ENCODE measurements at regions not wholly inside any gene's neighbourhood (a gene's known extent, or its start where the extent isn't known, plus 50 kb on each side); places are given as distances from the start of the nearest gene placed in this dataset.

DNA sequence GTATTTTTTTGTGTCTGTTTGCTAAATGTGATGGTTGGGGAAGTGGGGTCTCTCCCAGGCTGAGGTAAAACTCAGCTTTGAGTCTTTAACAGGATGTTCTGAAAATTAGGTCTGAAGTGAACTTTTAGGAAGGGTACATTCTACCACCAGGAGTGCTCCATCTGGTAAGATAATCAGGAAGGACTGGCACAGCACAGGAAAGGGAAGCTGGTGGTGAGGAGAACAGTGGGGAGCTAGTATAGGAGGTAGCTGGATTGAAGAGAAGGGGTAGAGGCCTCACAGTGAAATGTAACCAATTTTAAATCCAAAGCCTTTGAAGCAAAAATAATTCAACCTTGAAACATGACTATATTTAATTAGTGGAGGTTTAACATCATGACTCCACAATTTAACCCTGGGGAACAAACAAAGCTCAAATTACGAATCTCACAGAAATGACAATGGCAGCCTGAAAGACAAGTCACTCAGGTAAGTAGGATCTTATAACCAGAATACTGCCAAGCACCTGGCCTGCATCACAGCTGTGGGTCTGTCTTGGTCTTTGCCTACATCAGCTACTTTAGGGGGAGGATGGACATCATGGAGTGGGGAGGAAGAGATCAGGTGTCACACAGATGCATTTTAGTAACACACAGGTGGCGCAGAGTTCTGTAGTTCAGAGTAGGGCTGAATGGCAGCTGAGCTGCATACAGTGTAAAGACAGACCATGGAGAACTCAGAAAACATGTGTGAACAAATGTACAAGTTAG is 445.3 kb downstream of the DMRT2 start:
- DNase-seq (ENCODE audit: low spot score): no peak
- intact Hi-C loops (cut with micrococcal nuclease; ENCODE audit: unreplicated experiment): no loop called here
- ChIA-PET CTCF (ENCODE audit: unreplicated experiment) (no interaction called here), POLR2A (no interaction called here)
- H2AFZ ChIP-seq (ENCODE audit: low read length): no peak overlapping the region
- no peaks in the 10 kb centered on the region for H3K9me3 ChIP-seq (ENCODE audit: low read length)
- H3K36me3 ChIP-seq (ENCODE audit: insufficient read depth, low read length): no peaks in the 10 kb centered on the region
- TF ChIP-seq, protein P1, sequence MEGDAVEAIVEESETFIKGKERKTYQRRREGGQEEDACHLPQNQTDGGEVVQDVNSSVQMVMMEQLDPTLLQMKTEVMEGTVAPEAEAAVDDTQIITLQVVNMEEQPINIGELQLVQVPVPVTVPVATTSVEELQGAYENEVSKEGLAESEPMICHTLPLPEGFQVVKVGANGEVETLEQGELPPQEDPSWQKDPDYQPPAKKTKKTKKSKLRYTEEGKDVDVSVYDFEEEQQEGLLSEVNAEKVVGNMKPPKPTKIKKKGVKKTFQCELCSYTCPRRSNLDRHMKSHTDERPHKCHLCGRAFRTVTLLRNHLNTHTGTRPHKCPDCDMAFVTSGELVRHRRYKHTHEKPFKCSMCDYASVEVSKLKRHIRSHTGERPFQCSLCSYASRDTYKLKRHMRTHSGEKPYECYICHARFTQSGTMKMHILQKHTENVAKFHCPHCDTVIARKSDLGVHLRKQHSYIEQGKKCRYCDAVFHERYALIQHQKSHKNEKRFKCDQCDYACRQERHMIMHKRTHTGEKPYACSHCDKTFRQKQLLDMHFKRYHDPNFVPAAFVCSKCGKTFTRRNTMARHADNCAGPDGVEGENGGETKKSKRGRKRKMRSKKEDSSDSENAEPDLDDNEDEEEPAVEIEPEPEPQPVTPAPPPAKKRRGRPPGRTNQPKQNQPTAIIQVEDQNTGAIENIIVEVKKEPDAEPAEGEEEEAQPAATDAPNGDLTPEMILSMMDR (conservative IDR thresholded peaks at IDR 0.05; ENCODE audit: low read length): no peak
- TF ChIP-seq EZH2phosphoT487 (IDR thresholded peaks at IDR 0.05; ENCODE audit: borderline replicate concordance, low read depth, low read length): no peak
- H3K79me2 ChIP-seq (ENCODE audit: insufficient read depth, low read depth, low read length): no peaks in the 10 kb centered on the region
- H3K4me1 ChIP-seq (ENCODE audit: insufficient read depth, low read length, poor library complexity, severe bottlenecking): no peaks in the 10 kb centered on the region
- BruUV-seq (replicated peaks): no TSS peak
- no peak overlapping the region for H3K27ac ChIP-seq (ENCODE audit: low read depth, low read length, poor library complexity, severe bottlenecking)
- no peaks in the 10 kb centered on the region for H4K20me1 ChIP-seq (ENCODE audit: insufficient read depth, low read length)
- H3K9me2 ChIP-seq (ENCODE audit: insufficient read depth, low read length): no peaks in the 10 kb centered on the region
- no peak overlapping the region for H3K4me2 ChIP-seq (ENCODE audit: low read length)
- no peak overlapping the region for H3K4me3 ChIP-seq (ENCODE audit: low read depth, low read length, poor library complexity, severe bottlenecking)

DNA sequence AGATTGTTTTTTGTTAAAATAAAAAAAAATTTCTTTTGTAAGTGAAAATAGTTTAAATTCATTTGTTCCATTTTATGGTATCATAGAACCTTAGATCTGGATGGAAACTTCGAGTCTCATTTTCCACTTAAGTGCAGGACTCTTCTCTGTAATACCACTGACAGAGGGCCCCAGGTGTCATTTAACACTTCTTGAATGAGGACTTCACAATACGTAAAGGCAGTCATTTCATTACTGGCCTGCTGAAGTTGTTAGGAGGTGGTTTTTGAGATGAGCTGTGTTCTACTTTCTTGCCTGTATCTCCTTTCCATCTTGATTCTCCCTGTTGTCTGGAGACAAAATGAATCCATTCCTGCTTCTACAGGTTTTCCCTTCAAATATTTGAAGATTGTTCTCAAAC is 455.3 kb downstream of the DMRT2 start:
- no peaks in the 10 kb centered on the region for H4K20me1 ChIP-seq (ENCODE audit: insufficient read depth, low read length)
- no peaks in the 10 kb centered on the region for H3K9me2 ChIP-seq (ENCODE audit: insufficient read depth, low read length)
- H3K4me2 ChIP-seq (ENCODE audit: low read length): no peak overlapping the region
- POLR2A ChIA-PET: no interaction called here
- CTCF ChIA-PET (ENCODE audit: unreplicated experiment): no interaction called here
- TF ChIP-seq EZH2phosphoT487 (IDR thresholded peaks at IDR 0.05; ENCODE audit: borderline replicate concordance, low read depth, low read length): no peak
- TF ChIP-seq, protein P1 (conservative IDR thresholded peaks at IDR 0.05; ENCODE audit: low read length): no peak
- no peaks in the 10 kb centered on the region for H3K79me2 ChIP-seq (ENCODE audit: insufficient read depth, low read depth, low read length)
- H3K9me3 ChIP-seq (ENCODE audit: low read length): no peaks in the 10 kb centered on the region
- H3K36me3 ChIP-seq (ENCODE audit: insufficient read depth, low read length): no peaks in the 10 kb centered on the region
- no peaks in the 10 kb centered on the region for H3K4me1 ChIP-seq (ENCODE audit: insufficient read depth, low read length, poor library complexity, severe bottlenecking)
- H3K27ac ChIP-seq (ENCODE audit: low read depth, low read length, poor library complexity, severe bottlenecking): no peak overlapping the region
- DNase-seq (ENCODE audit: low spot score): no peak
- intact Hi-C loops (cut with micrococcal nuclease; ENCODE audit: unreplicated experiment): no loop called here
- BruUV-seq (replicated peaks): no TSS peak
- no peak overlapping the region for H2AFZ ChIP-seq (ENCODE audit: low read length)
- no peak overlapping the region for H3K4me3 ChIP-seq (ENCODE audit: low read depth, low read length, poor library complexity, severe bottlenecking)

DNA sequence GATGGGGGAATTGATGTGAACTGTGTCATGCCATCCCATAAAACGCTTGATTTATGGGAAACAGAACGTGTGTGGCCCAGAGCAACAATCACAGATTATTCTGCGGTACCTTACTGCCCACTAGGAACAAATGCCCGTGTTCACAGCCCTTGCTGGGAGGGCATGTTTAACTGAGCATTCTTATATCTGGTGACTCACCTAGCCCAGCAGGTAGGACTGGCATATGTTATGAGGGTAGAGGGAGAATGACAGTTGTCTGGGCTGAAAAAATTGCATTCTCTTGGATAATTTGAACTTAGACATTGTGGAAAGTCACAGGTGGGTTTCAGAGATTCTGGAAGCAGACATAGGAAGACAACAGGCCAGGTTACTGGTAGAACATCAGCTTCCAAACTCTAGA is 460.6 kb downstream of the DMRT2 start:
- Histone ChIP-seq H3K27ac (ENCODE audit: low read depth, low read length, poor library complexity, severe bottlenecking) (no peak overlapping the region), H3K4me1 (ENCODE audit: insufficient read depth, low read length, poor library complexity, severe bottlenecking) (no peaks in the 10 kb centered on the region), H3K9me2 (ENCODE audit: insufficient read depth, low read length) (no peaks in the 10 kb centered on the region), H3K79me2 (ENCODE audit: insufficient read depth, low read depth, low read length) (no peaks in the 10 kb centered on the region), H2AFZ (ENCODE audit: low read length) (no peak overlapping the region), H4K20me1 (ENCODE audit: insufficient read depth, low read length) (no peaks in the 10 kb centered on the region), H3K4me3 (ENCODE audit: low read depth, low read length, poor library complexity, severe bottlenecking) (no peak overlapping the region), H3K4me2 (ENCODE audit: low read length) (no peak overlapping the region), H3K36me3 (ENCODE audit: insufficient read depth, low read length) (no peaks in the 10 kb centered on the region), H3K9me3 (ENCODE audit: low read length) (no peaks in the 10 kb centered on the region)
- POLR2A ChIA-PET: no interaction called here
- no TSS peak for BruUV-seq (replicated peaks)
- intact Hi-C loops (cut with micrococcal nuclease; ENCODE audit: unreplicated experiment): no loop called here
- CTCF ChIA-PET (ENCODE audit: unreplicated experiment): no interaction called here
- DNase-seq (ENCODE audit: low spot score): no peak
- TF ChIP-seq, protein P1 (conservative IDR thresholded peaks at IDR 0.05; ENCODE audit: low read length): no peak

Data from OCI-LY7 (cell line).